GM18505 (cell line): ENCODE measurements at regions not wholly inside any gene's neighbourhood (a gene's known extent, or its start where the extent isn't known, plus 50 kb on each side); places are given as distances from the start of the nearest gene placed in this dataset.

Experiments used
- ATAC-seq: cut with Tn5 transposase; IDR thresholded peaks from one replicate; pipeline ENCODE4 v1.9.1; 2021; ENCODE audit not compliant: unreplicated experiment
- POLR2A ChIP-seq: IDR thresholded peaks from 4 replicates; pipeline ENCODE4 v1.6.1; 2011; ENCODE audit warnings: borderline replicate concordance; ENCODE audit not compliant: insufficient read depth, insufficient read length; ENCODE audit errors: extremely low read depth

- ATAC-seq, result no peak
- TF ChIP-seq POLR2A, result no peak
These were observed 51.1 kb downstream of the HYCC1 start for GRCh38 chr7:22962775-22963350.

DNA sequence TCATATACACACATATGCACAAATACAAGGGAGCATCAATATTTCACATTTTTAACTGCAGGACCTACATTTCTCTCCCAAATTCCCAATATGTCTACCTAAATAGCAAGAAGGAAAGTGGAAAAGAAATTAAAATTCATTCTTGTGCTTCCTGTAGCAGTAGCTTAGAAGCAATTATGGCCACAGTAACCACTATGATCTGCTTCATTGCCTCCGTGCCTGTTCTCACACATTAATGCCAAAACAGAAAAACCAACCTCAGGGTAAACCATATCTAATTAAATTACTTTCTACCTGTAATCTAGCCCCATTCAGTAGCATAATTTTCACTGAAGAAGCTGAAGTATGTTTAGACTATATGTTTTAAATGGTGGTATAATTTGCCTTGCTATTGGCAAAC, 55.2 kb downstream of the HYCC1 start:
- no peak for TF ChIP-seq POLR2A
- no peak for ATAC-seq

GRCh38 chr7:22954251-22954650, 59.7 kb downstream of the HYCC1 start:
- TF ChIP-seq POLR2A, result no peak
- no peak for ATAC-seq

DNA sequence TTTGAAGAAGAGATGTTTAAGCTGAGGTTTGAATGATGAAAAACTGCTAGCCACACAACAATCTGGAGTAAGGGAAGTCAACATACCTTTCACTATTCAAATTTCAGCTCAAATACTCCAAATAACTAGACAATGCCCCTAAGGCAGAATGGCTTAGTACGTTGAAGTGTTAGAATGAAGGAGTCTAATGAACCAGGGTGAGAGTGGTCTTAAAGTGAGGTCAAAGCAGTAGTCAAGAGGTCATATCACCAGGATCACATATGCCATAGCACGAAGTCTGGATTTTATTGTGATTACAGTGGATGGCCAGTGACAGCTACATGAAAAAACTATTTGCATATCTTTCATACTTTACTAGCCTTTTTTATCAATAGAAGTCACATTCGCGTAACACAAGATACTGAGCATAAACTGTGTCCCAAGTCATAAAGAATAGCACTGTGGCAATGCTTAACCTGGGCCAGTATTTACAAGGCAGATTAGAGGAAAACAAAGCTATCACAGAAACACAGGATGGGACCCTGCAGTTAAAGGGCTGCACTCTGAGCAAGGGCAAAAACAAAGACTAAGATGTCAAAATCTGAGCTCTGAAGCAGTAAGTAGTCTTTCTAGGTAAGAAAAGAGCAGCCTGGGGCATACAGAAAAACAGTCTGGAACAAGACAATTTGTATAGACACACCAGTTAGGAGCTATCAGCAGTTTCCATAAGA, 61.5 kb downstream of the HYCC1 start:
- no peak for ATAC-seq
- no peak for TF ChIP-seq POLR2A

GRCh38 chr7:22949944-22950343, 64.0 kb downstream of the HYCC1 start:
- TF ChIP-seq POLR2A, result no peak
- no peak for ATAC-seq

DNA sequence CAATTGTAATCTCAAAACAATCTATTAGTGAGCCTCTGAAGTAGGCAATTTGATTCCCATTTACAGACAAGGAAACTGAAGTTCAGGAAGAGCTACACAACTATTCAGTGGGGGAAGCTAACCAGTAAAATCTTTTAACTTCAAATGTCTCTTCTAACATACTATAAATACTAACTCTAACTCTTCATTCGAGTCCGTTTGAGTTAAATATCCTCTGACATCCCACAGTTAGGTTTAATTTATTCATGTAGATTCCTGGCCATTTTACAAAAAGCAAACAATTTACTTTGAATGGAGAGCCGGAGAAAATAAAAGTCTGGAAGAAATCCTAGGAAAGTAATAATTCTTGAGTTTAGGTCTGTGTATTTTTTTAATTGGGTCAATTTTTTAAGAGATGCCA, 64.7 kb downstream of the HYCC1 start:
- ATAC-seq, result no peak
- no peak for TF ChIP-seq POLR2A

DNA sequence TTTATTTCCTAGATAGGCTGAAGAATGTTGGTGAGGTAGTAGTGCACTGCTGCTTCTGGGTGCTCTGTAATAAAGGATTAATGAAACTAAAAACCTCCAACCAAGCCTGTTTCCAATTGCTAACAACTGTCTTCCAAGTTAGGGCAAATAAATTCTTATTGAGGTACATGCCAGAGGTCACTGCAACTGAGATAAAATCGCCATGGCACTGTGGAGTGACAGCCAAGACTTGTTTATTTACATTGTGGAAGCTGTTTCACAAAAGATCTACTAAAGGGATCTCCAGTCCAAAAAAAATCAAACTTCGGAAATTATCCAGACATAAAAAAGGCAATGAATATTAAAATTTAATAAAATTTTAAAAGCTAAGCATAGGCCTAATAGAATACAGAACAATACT, 65.2 kb downstream of the HYCC1 start:
- TF ChIP-seq POLR2A, result no peak
- ATAC-seq, result no peak

DNA sequence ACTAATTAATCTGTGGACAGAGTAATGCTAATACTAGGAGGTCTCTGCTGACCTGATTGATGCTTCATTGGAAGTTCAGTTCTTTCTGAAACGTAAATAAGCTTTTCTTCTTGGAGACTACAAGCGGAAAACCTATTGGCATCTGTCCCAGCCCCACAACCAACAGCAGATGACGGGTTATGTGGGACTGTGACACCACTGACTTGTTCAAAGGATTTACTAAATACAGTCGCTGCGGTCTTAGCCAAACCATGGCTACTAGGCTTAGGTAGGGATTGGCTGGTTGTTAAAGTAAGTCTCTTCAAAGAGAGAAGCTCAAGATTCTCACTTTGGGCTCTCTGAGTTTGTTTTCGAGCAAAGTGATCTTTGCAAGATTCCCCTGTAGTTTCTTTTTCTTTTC, 68.3 kb downstream of the HYCC1 start:
- ATAC-seq, result no peak
- no peak for TF ChIP-seq POLR2A

GRCh38 chr7:22944510-22944909, 69.4 kb downstream of the HYCC1 start:
- no peak for ATAC-seq
- no peak for TF ChIP-seq POLR2A

DNA sequence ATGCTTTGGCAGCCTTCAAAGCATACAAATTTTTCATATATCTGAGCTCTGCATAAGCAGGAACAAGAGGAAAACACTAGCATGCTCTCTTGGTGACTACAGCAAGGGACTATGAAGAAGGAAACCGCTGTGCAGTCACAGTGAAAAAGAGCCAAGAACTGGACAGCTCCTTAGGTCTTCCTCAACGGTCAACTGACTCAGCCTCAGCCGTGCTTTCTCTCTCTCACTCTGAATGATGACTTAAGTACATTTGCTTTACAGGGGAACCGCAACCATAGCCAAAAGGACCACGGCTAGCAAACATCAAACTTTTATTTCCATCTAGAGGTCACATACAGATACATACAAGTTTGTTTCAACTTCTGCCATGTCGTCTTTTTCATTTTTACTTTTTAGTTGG, 69.9 kb downstream of the HYCC1 start:
- ATAC-seq, result no peak
- no peak for TF ChIP-seq POLR2A

- TF ChIP-seq POLR2A, result no peak
These were observed 71.7 kb downstream of the HYCC1 start for GRCh38 chr7:22942191-22942590.

GRCh38 chr7:22939842-22940241, 74.1 kb downstream of the HYCC1 start:
- ATAC-seq, result no peak
- TF ChIP-seq POLR2A, result no peak

More at GRCh38 chr7:22942191-22942590, 71.7 kb downstream of the HYCC1 start:
- no peak for ATAC-seq

DNA sequence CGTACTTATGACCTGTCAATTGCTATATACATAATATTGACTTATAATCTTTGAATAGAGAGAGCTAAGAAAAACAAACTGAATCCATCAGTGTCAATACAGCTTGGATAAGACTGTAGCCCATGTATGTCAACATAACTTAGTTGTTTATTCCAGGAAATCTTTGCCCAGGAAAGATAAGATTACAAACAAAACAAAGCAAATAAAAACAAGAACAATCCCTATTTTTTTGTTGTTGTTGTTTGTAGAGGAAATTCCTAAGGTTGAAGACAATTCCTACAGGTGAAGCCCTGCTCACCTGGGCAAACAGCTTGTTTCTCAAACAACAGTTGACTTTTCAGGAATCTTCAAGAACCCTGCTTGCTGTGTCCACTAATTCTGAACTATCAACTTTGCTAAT, 76.0 kb downstream of the HYCC1 start:
- no peak for ATAC-seq
- TF ChIP-seq POLR2A, result no peak

GRCh38 chr7:22936246-22936645, 77.7 kb downstream of the HYCC1 start:
- no peak for TF ChIP-seq POLR2A
- no peak for ATAC-seq
